NCI-H82 (cell line): ENCODE measurements at regions not wholly inside any gene's neighbourhood (a gene's known extent, or its start where the extent isn't known, plus 50 kb on each side); places are given as distances from the start of the nearest gene placed in this dataset.

ENCODE experiments used
- DNase-seq: peaks from one replicate; lab custom pipeline; 2025; lab: John Stamatoyannopoulos, UW

DNA sequence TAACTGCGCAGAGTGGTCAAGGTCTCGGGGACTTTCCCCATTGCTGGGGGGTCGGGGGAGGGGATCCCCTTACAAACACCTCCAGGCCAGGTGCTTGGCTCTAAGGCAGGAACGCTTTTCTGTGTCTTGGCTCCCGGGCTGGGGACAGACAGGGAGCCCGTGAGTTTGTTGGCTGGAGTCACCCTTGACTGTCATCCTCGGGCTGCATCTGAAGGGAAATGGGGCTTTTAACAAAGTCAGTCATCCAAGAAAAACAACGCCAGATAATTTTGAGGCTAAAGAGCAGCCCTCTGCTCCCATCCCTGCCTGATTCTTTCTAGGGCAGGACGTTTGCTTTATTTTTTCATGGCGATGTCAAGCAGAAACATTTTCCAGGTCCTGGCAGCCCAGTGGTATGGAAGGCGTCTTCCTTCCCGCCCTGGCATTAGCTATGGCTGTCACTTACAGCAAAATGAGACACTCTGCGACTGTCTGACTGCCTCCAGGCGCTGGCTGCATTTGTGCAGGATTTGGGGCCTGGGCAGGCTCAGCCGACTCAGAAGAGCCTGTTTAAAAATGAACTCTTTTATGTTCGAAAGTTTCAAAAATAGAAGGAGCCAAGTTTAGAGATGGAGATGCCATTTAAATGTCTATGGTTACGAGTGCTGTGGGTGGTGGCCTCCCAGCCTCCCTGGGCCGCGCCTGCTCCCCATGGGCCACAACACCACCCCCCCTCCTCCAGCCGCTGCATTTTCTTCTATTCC, 54.7 kb upstream of the TNS3 start:
- DNase-seq: no peak

DNA sequence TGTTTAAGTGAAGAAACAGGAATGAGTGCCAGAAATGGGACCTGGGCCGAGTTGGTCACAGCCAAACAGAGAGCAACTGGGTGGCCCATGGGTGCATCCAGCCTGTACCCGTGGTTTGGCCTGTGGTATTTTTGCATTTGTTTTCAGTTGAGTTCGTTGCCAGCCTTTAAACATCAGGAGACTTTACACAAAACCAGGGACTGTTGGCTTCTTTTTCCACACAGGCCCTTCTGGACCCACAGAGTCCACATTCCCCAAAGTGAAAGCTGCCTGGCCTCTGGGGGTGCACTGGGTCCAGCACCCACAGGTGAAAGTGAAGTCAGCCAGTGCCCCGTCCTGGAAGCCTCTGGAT, 54.1 kb upstream of the TNS3 start:
- DNase-seq: no peak

DNA sequence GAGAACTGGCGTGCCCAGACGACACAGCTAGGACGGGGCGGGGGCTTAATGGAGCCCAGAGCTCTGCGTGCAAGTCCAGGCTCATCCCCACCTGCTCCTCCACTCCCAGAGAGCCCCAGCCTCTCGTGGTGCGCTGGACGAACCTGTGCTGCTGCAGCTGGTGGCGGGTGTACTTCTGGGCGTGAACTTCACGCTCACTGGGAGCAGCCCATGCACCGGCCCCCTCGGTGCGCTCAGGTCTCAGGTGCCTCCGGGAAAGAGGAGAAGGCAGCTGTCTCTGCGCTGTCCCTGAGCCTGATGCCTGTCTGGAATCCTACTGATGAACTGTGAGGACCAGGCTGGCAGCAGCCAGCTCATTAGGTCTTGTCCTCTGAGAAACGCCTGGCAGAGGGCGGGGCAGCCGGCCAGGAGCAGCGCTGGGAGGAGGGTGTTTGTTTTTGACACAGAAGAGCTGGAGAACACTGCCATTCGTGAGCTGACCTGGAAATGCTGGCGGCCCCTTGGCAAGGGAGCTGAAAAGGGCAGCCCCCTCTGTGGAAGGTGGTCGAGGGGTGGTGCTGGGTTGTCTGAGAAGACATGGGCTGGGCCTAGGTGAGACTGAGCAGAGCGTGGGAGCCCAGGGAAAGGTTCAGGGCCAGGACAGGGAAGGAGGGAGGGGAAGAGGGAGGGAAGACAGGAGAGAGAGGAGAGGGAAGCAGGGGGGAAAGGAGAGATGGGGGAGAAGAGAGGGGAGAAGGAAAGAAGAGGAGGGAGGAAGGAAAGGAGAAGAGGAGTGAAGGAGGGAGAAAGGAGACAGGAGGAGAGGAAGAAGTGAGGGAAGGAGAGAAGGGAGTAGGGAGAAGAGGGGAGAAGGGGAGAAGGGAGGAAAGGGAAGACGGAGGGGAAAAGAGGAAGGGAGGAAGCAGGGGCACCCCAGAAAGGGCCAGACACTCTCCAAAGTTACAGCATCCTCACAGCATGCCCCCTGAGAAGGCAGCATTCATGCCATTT, 53.5 kb upstream of the TNS3 start:
- no peak for DNase-seq

DNA sequence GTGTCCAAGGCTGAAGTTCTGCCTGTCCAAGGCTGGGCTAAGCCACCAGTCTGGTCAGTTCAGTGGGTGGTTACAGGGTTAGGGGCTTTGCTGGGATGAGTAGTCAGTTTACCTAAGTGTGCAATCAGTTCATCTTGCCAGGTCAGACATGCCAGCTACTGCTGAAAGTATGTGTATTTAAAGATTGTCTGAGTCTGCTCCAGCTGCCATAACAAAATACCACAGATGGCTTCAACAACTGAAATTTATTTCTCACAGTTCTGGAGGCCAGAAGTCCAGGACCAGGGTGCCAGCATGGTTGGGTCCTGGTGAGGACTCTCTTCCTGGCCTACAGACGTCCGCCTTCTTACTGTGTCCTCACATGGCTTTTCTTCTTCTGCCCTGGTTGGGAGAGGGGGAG, 52.4 kb upstream of the TNS3 start:
- DNase-seq: no peak

DNA sequence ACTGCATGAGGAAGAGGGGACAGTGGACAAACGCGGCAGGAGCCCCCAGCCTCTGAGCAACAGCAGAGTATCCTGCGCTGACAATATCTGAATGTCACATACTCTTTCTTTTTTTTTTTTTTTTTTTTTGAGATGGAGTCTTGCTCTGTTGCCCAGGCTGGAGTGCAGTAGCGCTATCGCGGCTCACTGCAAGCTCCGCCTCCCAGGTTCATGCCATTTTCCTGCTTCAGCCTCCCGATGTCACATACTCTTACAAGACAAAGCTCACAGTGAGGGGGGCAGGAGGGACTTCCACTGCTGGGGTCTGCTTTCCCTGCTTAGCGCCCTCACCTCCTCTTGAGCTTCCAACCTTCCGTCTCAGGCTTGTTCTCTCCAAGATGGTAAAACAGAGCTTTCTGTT, 51.2 kb upstream of the TNS3 start:
- no peak for DNase-seq
